HepG2 (cell line): ENCODE measurements at regions not wholly inside any gene's neighbourhood (a gene's known extent, or its start where the extent isn't known, plus 50 kb on each side); places are given as distances from the start of the nearest gene placed in this dataset.

Experiments
- BRCA1 ChIP-seq: sonication (generic); formaldehyde crosslinking; IDR thresholded peaks from 2 replicates; pipeline ENCODE4 v1.4.0; 2020; ENCODE audit warnings: missing genetic modification reagents
- CTCF ChIP-seq: sonication (generic); formaldehyde crosslinking; IDR thresholded peaks from 2 replicates; pipeline ENCODE4 v1.5.0; 2020; ENCODE audit warnings: mild to moderate bottlenecking, missing genetic modification reagents, moderate library complexity
- FOXA1 ChIP-seq, 2 experiments: fragments of 450-650 bp in 1 of 2; sonication (generic) in 1 of 2; formaldehyde crosslinking in 1 of 2; IDR thresholded peaks; 2 replicates each; pipeline versions ENCODE4 v1.4.0 to v1.6.1; 2016 to 2020; ENCODE audit warnings: missing genetic modification reagents in 1 of 2
- FOXK1 ChIP-seq: sonication (generic); formaldehyde crosslinking; IDR thresholded peaks from 2 replicates; pipeline ENCODE4 v1.4.0; 2020; ENCODE audit warnings: low read depth, missing genetic modification reagents, borderline replicate concordance
- GZF1 ChIP-seq: sonication (generic); formaldehyde crosslinking; IDR thresholded peaks from 2 replicates; pipeline ENCODE4 v1.5.1; 2020; ENCODE audit warnings: mild to moderate bottlenecking, missing genetic modification reagents
- ISL2 ChIP-seq: sonication (generic); formaldehyde crosslinking; IDR thresholded peaks from 2 replicates; pipeline ENCODE4 v1.5.0; 2020; ENCODE audit warnings: missing genetic modification reagents
- NFYB ChIP-seq: sonication (generic); formaldehyde crosslinking; IDR thresholded peaks from 2 replicates; pipeline ENCODE4 v1.4.0; 2020; ENCODE audit warnings: missing genetic modification reagents
- SOX5 ChIP-seq: IDR thresholded peaks from 2 replicates; pipeline ENCODE4 v1.6.1; 2016; ENCODE audit warnings: borderline replicate concordance
- ZFP90 ChIP-seq: sonication (generic); formaldehyde crosslinking; IDR thresholded peaks from 2 replicates; pipeline ENCODE4 v1.8.0; 2022; ENCODE audit warnings: missing genetic modification reagents, mild to moderate bottlenecking, inconsistent platforms, borderline replicate concordance
- ZNF550 ChIP-seq: sonication (generic); formaldehyde crosslinking; IDR thresholded peaks from 2 replicates; pipeline ENCODE4 v1.4.0; 2020; ENCODE audit warnings: mild to moderate bottlenecking, missing genetic modification reagents, borderline replicate concordance
- TF ChIP-seq, protein P1 (sequence below): sonication (generic); formaldehyde crosslinking; IDR thresholded peaks from 2 replicates; pipeline ENCODE4 v1.4.0; 2020; ENCODE audit warnings: missing genetic modification reagents
- TF ChIP-seq, protein P2 (sequence below): sonication (generic); formaldehyde crosslinking; IDR thresholded peaks from 2 replicates; pipeline ENCODE4 v1.5.0; 2020; ENCODE audit warnings: mild to moderate bottlenecking, missing genetic modification reagents

GRCh38 chr9:126106404-126106803 is 220.2 kb upstream of the MVB12B start:
- TF ChIP-seq NFYB, result no peak
- TF ChIP-seq, protein P1, sequence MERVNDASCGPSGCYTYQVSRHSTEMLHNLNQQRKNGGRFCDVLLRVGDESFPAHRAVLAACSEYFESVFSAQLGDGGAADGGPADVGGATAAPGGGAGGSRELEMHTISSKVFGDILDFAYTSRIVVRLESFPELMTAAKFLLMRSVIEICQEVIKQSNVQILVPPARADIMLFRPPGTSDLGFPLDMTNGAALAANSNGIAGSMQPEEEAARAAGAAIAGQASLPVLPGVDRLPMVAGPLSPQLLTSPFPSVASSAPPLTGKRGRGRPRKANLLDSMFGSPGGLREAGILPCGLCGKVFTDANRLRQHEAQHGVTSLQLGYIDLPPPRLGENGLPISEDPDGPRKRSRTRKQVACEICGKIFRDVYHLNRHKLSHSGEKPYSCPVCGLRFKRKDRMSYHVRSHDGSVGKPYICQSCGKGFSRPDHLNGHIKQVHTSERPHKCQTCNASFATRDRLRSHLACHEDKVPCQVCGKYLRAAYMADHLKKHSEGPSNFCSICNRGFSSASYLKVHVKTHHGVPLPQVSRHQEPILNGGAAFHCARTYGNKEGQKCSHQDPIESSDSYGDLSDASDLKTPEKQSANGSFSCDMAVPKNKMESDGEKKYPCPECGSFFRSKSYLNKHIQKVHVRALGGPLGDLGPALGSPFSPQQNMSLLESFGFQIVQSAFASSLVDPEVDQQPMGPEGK (CRISPR knock-in tag), result no peak
- TF ChIP-seq FOXK1 (CRISPR knock-in tag), result no peak
- TF ChIP-seq CTCF (CRISPR knock-in tag), result no peak
- TF ChIP-seq ISL2, result no peak
- TF ChIP-seq BRCA1 (CRISPR knock-in tag), result no peak
- TF ChIP-seq, protein P2, sequence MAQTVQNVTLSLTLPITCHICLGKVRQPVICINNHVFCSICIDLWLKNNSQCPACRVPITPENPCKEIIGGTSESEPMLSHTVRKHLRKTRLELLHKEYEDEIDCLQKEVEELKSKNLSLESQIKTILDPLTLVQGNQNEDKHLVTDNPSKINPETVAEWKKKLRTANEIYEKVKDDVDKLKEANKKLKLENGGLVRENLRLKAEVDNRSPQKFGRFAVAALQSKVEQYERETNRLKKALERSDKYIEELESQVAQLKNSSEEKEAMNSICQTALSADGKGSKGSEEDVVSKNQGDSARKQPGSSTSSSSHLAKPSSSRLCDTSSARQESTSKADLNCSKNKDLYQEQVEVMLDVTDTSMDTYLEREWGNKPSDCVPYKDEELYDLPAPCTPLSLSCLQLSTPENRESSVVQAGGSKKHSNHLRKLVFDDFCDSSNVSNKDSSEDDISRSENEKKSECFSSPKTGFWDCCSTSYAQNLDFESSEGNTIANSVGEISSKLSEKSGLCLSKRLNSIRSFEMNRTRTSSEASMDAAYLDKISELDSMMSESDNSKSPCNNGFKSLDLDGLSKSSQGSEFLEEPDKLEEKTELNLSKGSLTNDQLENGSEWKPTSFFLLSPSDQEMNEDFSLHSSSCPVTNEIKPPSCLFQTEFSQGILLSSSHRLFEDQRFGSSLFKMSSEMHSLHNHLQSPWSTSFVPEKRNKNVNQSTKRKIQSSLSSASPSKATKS (CRISPR knock-in tag), result no peak
- TF ChIP-seq ZNF550 (CRISPR knock-in tag), result no peak
- no peak for TF ChIP-seq ZFP90 (CRISPR knock-in tag)
- no peak for TF ChIP-seq FOXA1 (IDR thresholded peaks at IDR 0.05)
- no peak for TF ChIP-seq FOXA1 (CRISPR knock-in tag; IDR thresholded peaks at IDR 0.05)
- TF ChIP-seq GZF1 (CRISPR knock-in tag), result no peak
- TF ChIP-seq SOX5 (CRISPR knock-in tag), result no peak
